ENCODE measurements at regions not wholly inside any gene's neighbourhood (a gene's known extent, or its start where the extent isn't known, plus 50 kb on each side); places are given as distances from the start of the nearest gene placed in this dataset.

DNA sequence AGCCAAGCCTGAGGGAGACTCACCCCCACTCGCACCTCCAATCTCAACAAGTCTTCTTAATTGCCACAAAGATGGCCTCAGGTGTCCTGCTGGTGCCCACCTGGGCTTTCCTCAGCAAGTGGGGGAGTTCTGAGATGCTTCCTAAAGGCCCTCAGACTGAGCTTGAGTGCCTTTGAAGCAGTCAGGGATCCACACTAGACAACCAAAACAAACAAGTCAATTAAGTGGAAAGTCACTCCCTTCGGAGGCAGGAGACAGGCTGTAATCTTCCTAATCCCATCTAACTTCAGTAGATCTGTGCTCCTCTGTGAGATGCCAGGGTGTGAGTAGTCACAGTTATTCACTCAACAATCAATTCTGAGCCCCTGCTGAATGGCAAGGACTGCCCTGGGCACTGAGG, 68.3 kb upstream of the SERP2 start:
- DNase-seq = no peak
- TF ChIP-seq, protein P1, sequence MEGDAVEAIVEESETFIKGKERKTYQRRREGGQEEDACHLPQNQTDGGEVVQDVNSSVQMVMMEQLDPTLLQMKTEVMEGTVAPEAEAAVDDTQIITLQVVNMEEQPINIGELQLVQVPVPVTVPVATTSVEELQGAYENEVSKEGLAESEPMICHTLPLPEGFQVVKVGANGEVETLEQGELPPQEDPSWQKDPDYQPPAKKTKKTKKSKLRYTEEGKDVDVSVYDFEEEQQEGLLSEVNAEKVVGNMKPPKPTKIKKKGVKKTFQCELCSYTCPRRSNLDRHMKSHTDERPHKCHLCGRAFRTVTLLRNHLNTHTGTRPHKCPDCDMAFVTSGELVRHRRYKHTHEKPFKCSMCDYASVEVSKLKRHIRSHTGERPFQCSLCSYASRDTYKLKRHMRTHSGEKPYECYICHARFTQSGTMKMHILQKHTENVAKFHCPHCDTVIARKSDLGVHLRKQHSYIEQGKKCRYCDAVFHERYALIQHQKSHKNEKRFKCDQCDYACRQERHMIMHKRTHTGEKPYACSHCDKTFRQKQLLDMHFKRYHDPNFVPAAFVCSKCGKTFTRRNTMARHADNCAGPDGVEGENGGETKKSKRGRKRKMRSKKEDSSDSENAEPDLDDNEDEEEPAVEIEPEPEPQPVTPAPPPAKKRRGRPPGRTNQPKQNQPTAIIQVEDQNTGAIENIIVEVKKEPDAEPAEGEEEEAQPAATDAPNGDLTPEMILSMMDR (IDR thresholded peaks at IDR 0.05) = no peak
- TF ChIP-seq POLR2A (IDR thresholded peaks at IDR 0.05) = no peak
- Histone ChIP-seq H3K27ac (peak overlapping the region in 2 of 4 donors; percentile 60 to 79), H3K9me3 (no peaks in the 10 kb centered on the region), H3K4me3 (no peak overlapping the region), H3K4me1 (peaks cover 0 to 11% (median 0%) of the 10 kb centered on the region in 4 donors), H3K36me3 (no peaks in the 10 kb centered on the region), H3K27me3 (no peaks in the 10 kb centered on the region)

DNA sequence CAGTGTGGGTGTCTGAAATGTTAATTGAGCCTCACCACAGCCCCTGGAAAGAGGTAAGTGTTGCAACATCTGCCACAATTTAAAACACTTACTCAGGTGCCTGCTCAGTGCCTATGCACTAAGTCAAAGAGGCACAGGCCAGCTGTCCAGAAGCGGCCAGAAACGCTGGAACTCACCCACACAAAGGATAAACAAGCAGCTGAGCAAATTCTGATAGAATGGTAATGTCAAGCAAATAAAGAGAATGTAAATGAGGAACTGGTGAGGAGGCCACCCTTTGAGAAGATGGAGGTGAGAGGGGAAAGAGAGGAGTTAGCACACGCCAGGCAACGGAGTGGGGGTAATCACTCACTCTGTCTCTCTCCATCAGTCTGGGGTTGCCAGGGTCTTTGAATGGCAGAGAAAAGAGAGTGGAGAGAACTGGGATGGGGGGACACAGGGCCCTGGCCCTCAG, 67.7 kb upstream of the SERP2 start:
- TF ChIP-seq, protein P1 (IDR thresholded peaks at IDR 0.05) = no peak
- TF ChIP-seq POLR2A (IDR thresholded peaks at IDR 0.05) = no peak
- Histone ChIP-seq H3K27ac (peak overlapping the region in 3 of 4 donors; percentile 46 to 79 (median 60)), H3K4me1 (peaks cover 0 to 11% (median 0%) of the 10 kb centered on the region in 4 donors), H3K36me3 (no peaks in the 10 kb centered on the region), H3K4me3 (no peak overlapping the region), H3K9me3 (no peaks in the 10 kb centered on the region), H3K27me3 (no peaks in the 10 kb centered on the region)
- DNase-seq = no peak

GRCh38 chr13:44306371-44307192, 67.0 kb upstream of the SERP2 start:
- H3K36me3 ChIP-seq = no peaks in the 10 kb centered on the region

DNA sequence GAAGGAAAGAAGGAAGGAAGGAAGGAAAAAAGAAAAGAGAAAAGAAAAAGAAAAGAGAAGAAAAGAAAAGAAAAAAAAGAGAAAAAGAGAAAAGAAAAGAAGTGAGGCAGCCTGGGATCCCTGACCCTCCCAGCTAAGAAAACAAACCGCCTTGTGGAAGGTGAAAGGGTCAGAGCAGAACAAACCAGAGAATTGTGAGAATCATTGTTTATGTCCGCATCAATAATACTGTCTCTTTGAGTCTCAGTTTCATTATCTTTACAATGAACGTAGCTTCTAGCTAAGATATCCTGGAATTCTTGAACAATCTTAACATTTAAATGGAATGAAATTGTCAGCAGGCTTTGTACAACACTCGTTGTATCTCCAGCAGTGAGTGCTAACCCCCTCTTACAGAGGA, 66.4 kb upstream of the SERP2 start:
- Histone ChIP-seq H3K27ac (peak overlapping the region in 2 of 4 donors; percentile 37 to 79), H3K4me3 (no peak overlapping the region), H3K27me3 (no peaks in the 10 kb centered on the region), H3K36me3 (no peaks in the 10 kb centered on the region), H3K4me1 (peaks cover 0 to 11% (median 0%) of the 10 kb centered on the region in 4 donors), H3K9me3 (no peaks in the 10 kb centered on the region)
- no peak for DNase-seq
- TF ChIP-seq, protein P1 (IDR thresholded peaks at IDR 0.05) = no peak
- TF ChIP-seq POLR2A (IDR thresholded peaks at IDR 0.05) = no peak

More at GRCh38 chr13:44306371-44307192, 67.0 kb upstream of the SERP2 start:
- Histone ChIP-seq H3K27me3 (no peaks in the 10 kb centered on the region), H3K4me1 (peaks cover 0 to 11% (median 0%) of the 10 kb centered on the region in 4 donors), H3K27ac (peak overlapping the region; percentile 31 to 79 (median 53)), H3K9me3 (no peaks in the 10 kb centered on the region), H3K4me3 (no peak overlapping the region)
- peak in 2 of 3 donors; percentile 52 to 55 for DNase-seq
- TF ChIP-seq POLR2A (IDR thresholded peaks at IDR 0.05) = no peak
- TF ChIP-seq, protein P1 (IDR thresholded peaks at IDR 0.05) = no peak

DNA sequence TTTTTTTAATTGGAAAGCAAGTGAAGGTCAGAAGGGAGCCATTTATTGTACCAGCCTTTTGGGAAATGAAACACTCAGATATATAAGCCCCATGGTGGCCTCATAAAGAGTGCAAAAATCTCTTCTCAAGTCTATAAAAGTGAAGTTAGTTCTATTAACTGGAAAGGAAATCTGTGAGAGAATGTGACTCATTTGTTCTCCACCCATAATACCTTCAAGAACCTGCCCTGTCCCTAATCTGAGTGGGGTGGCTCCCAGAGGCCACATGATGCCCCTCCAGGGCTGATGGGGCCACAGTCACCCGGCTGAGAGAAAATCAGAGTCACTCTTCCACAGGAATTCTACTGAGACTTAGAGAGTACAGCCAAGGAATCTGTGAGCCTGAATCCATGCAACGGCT, 65.8 kb upstream of the SERP2 start:
- Histone ChIP-seq H3K9me3 (no peaks in the 10 kb centered on the region), H3K4me1 (peaks cover 0 to 11% (median 0%) of the 10 kb centered on the region in 4 donors), H3K36me3 (no peaks in the 10 kb centered on the region), H3K27me3 (no peaks in the 10 kb centered on the region), H3K4me3 (no peak overlapping the region), H3K27ac (peak overlapping the region in 1 of 4 donors; percentile 79)
- DNase-seq = no peak
- TF ChIP-seq POLR2A (IDR thresholded peaks at IDR 0.05) = no peak
- TF ChIP-seq, protein P1 (IDR thresholded peaks at IDR 0.05) = no peak
